Ishikawa (cell line): ENCODE measurements at regions not wholly inside any gene's neighbourhood (a gene's known extent, or its start where the extent isn't known, plus 50 kb on each side); places are given as distances from the start of the nearest gene placed in this dataset.

ENCODE experiments used
- CEBPB ChIP-seq: IDR thresholded peaks from 2 replicates; pipeline ENCODE4 v1.6.1; 2012
- CREB1 ChIP-seq: IDR thresholded peaks from 2 replicates; pipeline ENCODE4 v1.6.1; 2012; ENCODE audit warnings: low read depth
- EGR1 ChIP-seq: IDR thresholded peaks from 2 replicates; pipeline ENCODE4 v1.6.1; 2012
- EP300 ChIP-seq: IDR thresholded peaks from 2 replicates; pipeline ENCODE4 v1.6.1; 2012; ENCODE audit warnings: borderline replicate concordance
- FOXM1 ChIP-seq: IDR thresholded peaks from 2 replicates; pipeline ENCODE4 v1.6.1; 2012; ENCODE audit warnings: low read depth, borderline replicate concordance
- NFIC ChIP-seq: IDR thresholded peaks from 2 replicates; pipeline ENCODE4 v1.6.1; 2012
- RAD21 ChIP-seq: IDR thresholded peaks from 2 replicates; pipeline ENCODE4 v1.6.1; 2012; ENCODE audit warnings: low read depth
- TAF1 ChIP-seq: IDR thresholded peaks from 2 replicates; pipeline ENCODE4 v1.6.1; 2012; ENCODE audit warnings: low read depth, mild to moderate bottlenecking
- TCF12 ChIP-seq: IDR thresholded peaks from 2 replicates; pipeline ENCODE4 v1.6.1; 2012; ENCODE audit warnings: low read depth
- TEAD4 ChIP-seq: IDR thresholded peaks from 2 replicates; pipeline ENCODE4 v1.6.1; 2012
- YY1 ChIP-seq: IDR thresholded peaks from 2 replicates; pipeline ENCODE4 v1.6.1; 2012; ENCODE audit warnings: low read depth
- ZBTB7A ChIP-seq: IDR thresholded peaks from 2 replicates; pipeline ENCODE4 v1.6.1; 2012; ENCODE audit warnings: low read depth
- TF ChIP-seq, protein P1 (sequence below): IDR thresholded peaks from 2 replicates; pipeline ENCODE4 v1.6.1; 2012
- TF ChIP-seq, protein P2 (sequence below): IDR thresholded peaks from 2 replicates; pipeline ENCODE4 v1.6.1; 2012
- TF ChIP-seq, protein P3 (sequence below): IDR thresholded peaks from 2 replicates; pipeline ENCODE4 v1.6.1; 2012; ENCODE audit warnings: low read depth, mild to moderate bottlenecking

DNA sequence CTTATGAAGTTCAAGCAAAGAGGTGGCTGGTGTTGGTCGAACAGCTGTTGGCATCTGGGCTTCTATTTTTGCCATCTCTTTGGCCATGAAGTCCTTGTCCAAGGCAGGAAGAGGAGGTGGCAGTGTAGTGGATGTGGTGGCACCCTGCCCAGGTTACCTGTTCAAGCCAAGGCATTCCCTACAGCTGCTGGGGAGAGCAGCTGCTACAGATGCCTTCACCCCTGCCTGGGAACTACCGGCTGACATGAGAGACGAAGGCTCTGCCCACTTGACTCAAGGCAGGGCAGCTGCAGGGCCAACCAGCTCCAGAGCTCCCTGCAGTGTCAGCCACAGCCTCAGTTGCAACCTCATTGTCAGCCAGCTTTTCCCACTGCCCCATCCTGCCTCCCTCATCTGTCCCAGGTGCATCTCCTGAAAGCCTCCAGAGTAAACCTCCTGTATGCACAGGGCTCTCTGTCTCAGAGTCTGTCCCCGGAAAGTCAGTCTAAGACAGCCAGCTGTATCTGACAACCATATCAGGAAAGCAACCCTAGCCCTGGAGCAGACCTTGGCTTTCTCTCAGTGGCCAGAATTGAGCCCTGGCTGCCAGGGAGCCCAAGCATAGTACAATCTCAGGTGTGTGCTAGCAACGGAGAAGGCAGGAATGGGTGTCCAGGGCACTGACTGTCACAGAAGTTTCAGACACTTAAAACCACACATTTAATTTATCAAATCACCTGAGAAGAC lies 115.9 kb downstream of the RPIA start:
- TF ChIP-seq TAF1 (no peak), TEAD4 (no peak), EP300 (no peak), RAD21 (no peak), NFIC (no peak), YY1 (no peak), TCF12 (no peak), CREB1 (no peak)
- TF ChIP-seq, protein P1, sequence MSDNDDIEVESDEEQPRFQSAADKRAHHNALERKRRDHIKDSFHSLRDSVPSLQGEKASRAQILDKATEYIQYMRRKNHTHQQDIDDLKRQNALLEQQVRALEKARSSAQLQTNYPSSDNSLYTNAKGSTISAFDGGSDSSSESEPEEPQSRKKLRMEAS, result no peak
- TF ChIP-seq, protein P2, sequence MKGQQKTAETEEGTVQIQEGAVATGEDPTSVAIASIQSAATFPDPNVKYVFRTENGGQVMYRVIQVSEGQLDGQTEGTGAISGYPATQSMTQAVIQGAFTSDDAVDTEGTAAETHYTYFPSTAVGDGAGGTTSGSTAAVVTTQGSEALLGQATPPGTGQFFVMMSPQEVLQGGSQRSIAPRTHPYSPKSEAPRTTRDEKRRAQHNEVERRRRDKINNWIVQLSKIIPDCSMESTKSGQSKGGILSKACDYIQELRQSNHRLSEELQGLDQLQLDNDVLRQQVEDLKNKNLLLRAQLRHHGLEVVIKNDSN, result no peak

DNA sequence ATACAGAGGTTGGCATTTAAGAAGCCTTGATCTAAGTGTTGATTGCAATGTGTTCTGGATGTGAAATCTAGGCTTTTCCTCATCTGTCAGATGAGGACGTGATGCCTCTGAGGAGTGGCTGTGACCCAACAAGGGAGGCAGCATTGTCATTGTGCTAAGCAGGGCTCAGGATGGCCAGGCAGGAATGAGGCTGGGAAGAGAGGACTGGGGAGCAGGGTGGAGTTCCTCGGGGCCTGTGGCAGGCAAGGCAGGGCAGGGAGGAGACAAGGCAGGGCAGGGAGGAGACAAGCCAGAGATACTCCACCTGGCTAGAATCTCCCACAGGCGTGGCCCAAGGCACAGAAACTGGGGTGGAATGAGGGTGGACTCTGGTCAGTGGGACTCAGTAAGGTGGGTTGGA lies 116.6 kb downstream of the RPIA start:
- TF ChIP-seq, protein P3, sequence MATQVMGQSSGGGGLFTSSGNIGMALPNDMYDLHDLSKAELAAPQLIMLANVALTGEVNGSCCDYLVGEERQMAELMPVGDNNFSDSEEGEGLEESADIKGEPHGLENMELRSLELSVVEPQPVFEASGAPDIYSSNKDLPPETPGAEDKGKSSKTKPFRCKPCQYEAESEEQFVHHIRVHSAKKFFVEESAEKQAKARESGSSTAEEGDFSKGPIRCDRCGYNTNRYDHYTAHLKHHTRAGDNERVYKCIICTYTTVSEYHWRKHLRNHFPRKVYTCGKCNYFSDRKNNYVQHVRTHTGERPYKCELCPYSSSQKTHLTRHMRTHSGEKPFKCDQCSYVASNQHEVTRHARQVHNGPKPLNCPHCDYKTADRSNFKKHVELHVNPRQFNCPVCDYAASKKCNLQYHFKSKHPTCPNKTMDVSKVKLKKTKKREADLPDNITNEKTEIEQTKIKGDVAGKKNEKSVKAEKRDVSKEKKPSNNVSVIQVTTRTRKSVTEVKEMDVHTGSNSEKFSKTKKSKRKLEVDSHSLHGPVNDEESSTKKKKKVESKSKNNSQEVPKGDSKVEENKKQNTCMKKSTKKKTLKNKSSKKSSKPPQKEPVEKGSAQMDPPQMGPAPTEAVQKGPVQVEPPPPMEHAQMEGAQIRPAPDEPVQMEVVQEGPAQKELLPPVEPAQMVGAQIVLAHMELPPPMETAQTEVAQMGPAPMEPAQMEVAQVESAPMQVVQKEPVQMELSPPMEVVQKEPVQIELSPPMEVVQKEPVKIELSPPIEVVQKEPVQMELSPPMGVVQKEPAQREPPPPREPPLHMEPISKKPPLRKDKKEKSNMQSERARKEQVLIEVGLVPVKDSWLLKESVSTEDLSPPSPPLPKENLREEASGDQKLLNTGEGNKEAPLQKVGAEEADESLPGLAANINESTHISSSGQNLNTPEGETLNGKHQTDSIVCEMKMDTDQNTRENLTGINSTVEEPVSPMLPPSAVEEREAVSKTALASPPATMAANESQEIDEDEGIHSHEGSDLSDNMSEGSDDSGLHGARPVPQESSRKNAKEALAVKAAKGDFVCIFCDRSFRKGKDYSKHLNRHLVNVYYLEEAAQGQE, result no peak
- no peak for TF ChIP-seq TCF12
- no peak for TF ChIP-seq CEBPB
- TF ChIP-seq CREB1, result no peak
- TF ChIP-seq, protein P1, result no peak
- TF ChIP-seq, protein P2, result no peak
- TF ChIP-seq RAD21, result no peak
- no peak for TF ChIP-seq ZBTB7A
- no peak for TF ChIP-seq FOXM1
- no peak for TF ChIP-seq TEAD4
- TF ChIP-seq TAF1, result no peak
- no peak for TF ChIP-seq EP300
- TF ChIP-seq YY1, result no peak
- TF ChIP-seq NFIC, result no peak
- no peak for TF ChIP-seq EGR1

DNA sequence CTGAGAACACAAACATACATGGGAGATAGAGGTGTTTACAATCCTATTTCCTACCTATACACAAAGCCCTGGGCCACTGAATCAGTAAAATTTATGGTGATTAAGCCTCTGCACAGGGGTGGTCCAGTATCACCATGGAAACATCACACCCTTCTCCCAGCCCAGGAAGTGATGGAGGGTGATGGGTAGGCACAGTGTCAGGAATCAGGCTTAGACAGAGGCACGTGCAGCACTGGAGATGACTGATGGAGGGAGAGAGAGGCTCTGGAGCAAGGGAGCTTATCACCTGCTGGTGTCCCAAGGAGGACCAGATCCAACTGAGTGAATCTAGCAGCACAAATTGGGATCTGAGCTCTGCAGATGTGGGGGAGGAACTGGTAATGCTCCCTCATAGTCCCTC lies 117.2 kb downstream of the RPIA start:
- TF ChIP-seq CEBPB (no peak), FOXM1 (no peak), RAD21 (no peak), ZBTB7A (no peak), NFIC (no peak), TEAD4 (no peak), EP300 (no peak), TAF1 (no peak), TCF12 (no peak), CREB1 (no peak), EGR1 (no peak), YY1 (no peak)
- TF ChIP-seq, protein P2, result no peak
- TF ChIP-seq, protein P1, result no peak
- TF ChIP-seq, protein P3, result no peak

DNA sequence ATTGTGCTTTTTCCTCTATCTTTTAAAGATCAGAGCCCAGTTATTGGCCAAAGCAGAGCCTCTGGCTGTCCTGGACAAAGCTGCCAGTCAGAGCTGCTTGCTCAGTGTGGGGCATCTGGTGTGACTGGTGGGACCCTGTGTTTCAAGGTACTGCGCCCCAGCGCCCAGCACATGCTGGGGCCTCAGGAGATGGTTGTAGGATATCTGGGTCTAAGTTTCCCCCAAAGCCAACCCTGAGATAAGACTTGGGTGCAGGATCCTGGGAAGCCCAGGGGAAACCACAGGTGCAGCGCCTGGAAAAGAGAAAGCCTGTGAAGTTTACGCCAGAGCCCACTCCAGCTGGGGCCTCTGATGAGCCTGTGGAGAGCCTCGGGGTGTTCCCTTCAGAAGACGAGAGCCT lies 117.7 kb downstream of the RPIA start:
- TF ChIP-seq, protein P1, result no peak
- TF ChIP-seq EGR1 (no peak), NFIC (no peak), TEAD4 (no peak), CEBPB (no peak), CREB1 (no peak), ZBTB7A (no peak), TAF1 (no peak), FOXM1 (no peak), RAD21 (no peak), YY1 (no peak)
- TF ChIP-seq, protein P2, result no peak
- TF ChIP-seq, protein P3, result no peak
